Frontal cortex (tissue), 3 donors: ENCODE measurements at regions not wholly inside any gene's neighbourhood (a gene's known extent, or its start where the extent isn't known, plus 50 kb on each side); places are given as distances from the start of the nearest gene placed in this dataset.

Source experiments
- DNase-seq, 2 donors: peaks; one replicate each; pipeline ENCODE4 v3.0.0; 2012; ENCODE audit warnings: low spot score in 2 of 2
- FAIRE-seq: peaks from 2 replicates; lab custom pipeline; 2012; peaks lifted over from hg19 to GRCh38; lab: Jason Lieb, UNC
- donor health status: control.
- donor health status: control.
- donor health status: control.

DNA sequence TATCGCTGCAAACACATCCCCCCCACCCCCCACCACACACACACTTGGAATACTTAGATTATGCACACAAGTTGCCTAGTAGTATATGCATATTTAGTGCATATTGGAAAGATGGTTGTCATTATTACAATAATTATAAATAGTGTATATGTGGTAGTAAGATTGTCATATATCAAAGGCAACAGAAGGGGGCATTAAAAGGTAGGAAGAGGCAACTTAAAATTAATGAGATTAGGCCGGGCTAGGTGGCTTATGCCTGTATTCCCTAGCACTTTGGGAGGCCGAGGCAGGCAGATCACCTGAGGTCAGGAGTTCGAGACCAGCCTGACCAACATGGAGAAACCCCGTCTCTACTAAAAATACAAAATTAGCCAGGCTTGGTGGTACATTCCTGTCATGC is 52.1 kb downstream of the GSC start:
- no peak for FAIRE-seq
- no peak for DNase-seq

- FAIRE-seq (no peak), DNase-seq (no peak)
Measured at GRCh38 chr14:94716976-94717375, 52.9 kb downstream of the GSC start.

DNA sequence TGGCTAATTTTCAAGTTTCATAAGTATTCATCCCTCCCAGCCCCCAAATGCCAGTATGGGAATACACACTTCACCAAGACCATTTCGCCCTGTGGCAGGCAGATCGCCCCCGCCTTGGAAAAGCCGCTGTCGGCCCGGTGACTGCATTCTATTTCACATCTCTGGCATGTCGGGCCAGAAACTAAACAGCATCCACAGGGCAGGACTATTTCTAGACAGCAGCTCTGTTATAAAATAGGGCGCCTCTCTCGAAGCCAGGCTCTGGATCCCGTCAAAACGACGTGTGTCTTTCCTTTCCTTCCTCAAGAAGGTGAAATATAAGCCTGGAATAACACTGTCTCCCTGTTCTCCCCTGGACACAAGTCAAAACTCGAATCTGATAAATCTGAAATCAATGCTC is 56.8 kb downstream of the GSC start:
- FAIRE-seq (no peak), DNase-seq (no peak)

DNA sequence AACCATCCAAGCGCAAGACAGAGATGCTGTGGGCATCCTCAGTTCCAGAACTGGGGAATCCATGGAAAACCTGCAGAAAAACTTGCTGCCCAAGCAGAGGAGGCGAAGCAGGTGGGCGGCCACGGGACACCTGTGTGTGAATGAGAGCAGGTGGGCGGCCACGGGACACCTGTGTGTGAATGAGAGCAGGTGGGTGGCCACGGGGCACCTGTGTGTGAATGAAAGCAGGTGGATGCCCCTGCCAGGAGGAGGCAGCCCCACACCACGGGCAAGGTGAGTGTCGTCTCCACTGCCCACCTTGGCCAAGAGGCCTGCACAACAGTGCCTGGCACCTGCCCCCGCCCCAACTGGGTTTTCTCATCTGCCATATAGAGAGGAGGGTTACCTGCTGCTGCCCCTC is 59.2 kb downstream of the GSC start:
- no peak for FAIRE-seq
- DNase-seq: no peak

- FAIRE-seq (no peak), DNase-seq (no peak)
Measured at GRCh38 chr14:94707494-94707893, 62.4 kb downstream of the GSC start.

- FAIRE-seq: no peak
Measured at GRCh38 chr14:94706133-94706532, 63.8 kb downstream of the GSC start.

GRCh38 chr14:94702629-94703028 is 67.3 kb downstream of the GSC start:
- DNase-seq (no peak), FAIRE-seq (no peak)

More at GRCh38 chr14:94706133-94706532, 63.8 kb downstream of the GSC start:
- DNase-seq: no peak

- no peak for FAIRE-seq
- no peak for DNase-seq
Measured at GRCh38 chr14:94701861-94702370, 68.0 kb downstream of the GSC start.

- no peak for FAIRE-seq
- no peak for DNase-seq
Measured at GRCh38 chr14:94700336-94700735, 69.6 kb downstream of the GSC start.

GRCh38 chr14:94699831-94700230 is 70.1 kb downstream of the GSC start:
- FAIRE-seq: no peak

GRCh38 chr14:94697773-94698556 is 71.9 kb downstream of the GSC start:
- FAIRE-seq (no peak), DNase-seq (no peak)

More at GRCh38 chr14:94699831-94700230, 70.1 kb downstream of the GSC start:
- DNase-seq: no peak

DNA sequence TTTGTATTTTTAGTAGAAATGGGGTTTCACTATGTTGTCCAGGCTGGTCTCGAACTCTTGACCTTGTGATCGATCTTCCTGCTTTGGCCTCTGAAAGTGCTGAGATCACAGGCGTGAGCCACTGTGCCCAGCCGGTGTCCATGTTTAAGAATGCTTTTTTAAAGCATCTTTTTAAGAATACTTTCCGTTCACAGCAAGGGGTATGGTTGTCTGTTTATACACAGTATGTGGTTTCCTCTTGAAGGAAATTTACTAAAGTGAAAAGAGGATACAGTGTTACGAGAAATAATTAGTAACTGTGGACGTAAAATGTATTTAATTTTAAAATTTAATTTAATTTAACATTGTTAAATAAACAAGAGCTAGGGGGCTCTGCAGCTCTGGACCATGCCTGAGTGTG is 73.4 kb downstream of the GSC start:
- FAIRE-seq (no peak), DNase-seq (no peak)

DNA sequence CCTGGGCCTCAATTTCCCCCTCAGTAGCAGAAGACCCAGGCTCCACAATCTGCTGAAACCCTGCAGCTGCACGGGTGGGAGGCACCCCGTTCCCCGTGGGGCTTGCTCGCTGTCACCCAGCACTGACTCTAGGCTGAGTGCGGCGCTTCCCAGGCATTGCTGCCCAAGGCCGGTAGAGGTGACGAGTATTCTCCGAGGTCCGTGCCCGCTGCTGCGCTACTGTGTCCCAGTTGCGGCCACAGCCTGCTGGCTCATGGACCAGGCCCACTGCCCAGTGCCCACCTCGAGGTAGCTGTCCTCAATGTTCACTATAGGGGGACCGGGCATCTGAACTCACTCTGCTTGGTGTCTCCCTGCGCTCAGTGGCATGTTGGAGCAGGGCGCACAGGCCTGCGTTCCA is 74.7 kb downstream of the GSC start:
- DNase-seq (no peak), FAIRE-seq (no peak)

DNA sequence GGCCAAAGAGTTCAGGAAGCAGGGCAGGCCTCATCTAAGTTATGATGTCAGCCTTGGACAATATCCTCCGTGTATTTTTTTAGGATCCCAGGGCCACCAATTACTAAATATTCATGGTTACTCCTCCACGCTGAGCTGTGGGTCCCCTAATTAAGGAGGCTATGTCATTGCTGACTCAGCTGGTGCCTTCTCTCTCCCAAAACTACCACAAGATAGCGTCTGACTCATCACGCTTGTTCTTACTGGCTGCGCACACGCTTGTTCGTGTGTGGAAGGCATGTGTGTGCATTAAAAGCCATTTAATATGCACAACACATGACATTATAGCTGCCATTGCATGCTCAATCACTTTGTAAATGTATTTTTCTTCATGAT is 78.3 kb downstream of the GSC start:
- no peak for FAIRE-seq
- no peak for DNase-seq

DNA sequence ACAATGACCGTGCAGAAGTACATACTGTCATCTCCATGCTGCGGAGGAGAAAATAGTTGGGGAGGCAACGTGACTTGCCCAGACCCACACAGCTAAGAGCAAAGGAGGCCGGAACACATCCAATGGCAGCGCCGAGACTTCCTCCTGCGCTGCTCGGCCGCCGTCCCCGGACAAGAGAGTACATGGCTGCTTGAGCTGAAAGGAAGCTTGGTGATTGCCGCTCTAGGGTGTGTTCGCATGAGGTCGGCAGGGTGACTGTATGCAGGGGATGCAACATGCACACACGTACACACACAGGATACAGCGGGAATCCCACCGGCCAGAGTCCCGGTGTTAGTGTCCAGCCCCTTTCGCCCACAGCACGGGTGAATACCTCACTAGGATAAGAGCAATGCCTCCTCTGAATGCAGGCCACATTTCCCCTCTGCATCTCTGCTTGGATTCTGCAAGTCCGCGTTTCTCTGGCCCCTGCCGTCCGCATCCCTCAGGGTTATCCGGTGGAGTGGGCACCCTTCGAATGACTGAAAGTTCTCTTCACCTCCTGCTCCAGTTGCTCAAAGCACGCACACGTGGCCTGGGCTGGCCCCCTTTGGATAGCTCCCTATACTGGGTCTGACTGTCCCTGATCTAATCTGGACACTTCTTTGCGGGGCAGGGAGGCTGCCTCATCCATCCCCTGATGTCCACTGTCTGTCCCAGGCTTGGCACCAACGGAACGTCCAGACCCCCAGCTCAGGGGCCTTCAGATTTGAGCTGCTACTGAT is 78.8 kb downstream of the GSC start:
- DNase-seq (no peak), FAIRE-seq (no peak)

DNA sequence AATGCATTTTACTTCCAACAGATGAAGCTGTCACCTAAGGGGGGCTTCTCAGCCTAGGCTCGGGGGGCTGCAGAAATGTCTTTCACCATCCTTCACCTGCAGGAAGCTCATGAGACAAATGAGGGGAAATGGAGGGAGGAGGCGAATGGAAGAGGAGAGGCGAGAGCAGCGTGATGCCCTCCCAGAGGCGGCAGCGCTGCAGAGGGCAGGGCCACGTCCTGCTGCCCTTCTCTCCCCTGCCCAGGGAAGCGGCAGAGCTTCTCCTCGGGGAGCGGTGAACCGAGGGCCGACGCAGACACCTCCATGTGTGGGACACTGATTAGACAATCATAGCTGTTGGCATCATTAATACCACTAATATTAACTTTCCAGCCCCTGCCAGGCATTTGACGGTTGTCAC is 78.3 kb downstream of the SERPINA3 start:
- DNase-seq (no peak), FAIRE-seq (no peak)

DNA sequence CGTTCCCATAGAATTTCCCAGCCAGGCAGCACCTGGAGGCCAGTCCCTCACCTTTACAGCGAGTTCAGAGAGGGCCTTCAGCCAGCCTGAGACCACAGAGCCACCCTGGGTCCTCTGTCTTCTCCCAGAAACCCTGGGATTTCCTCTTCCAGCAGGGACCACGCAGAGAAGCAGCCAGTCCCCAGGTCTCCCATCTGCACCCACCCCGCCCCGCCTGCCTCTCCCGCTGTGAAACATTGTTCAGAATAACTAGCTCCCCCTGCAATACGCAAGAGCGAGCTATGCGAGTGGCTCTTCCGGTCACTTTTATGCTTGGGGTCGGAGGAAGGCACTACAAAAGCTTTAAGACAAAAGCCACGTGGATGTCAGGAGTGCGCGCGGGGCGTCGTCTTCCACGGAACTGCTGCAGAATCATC is 77.8 kb downstream of the SERPINA3 start:
- no peak for FAIRE-seq
- no peak for DNase-seq

GRCh38 chr14:94689218-94689984 is 77.2 kb downstream of the SERPINA3 start:
- FAIRE-seq: no peak
- peak; percentile 58 to 85 for DNase-seq

- FAIRE-seq: no peak
- no peak for DNase-seq
Measured at GRCh38 chr14:94686511-94687160, 74.4 kb downstream of the SERPINA3 start.
